ENCODE measurements at regions not wholly inside any gene's neighbourhood (a gene's known extent, or its start where the extent isn't known, plus 50 kb on each side); places are given as distances from the start of the nearest gene placed in this dataset.

DNA sequence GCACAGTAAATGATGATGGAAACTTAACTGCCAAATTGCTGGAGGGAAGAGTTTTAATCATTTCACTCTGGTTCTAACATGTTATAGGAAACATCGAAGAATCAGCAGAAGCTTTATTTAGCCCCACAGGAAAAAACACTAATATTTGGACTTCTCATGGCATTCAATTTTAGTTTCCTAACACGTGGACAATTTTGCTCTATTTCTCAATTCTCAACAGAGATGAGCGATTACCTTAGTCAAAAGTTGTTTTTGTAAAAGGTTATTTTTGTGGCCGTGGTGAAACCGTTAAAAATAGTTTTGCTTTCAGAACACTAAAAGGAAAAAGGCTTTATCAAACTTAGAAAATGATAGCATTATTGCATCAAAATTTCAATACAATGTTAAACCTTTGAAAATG is 235.2 kb downstream of the PLK2 start:
- CTCF ChIA-PET: no interaction called here
- H3K27ac Mint-ChIP-seq (ENCODE audit: unreplicated experiment): no peak overlapping the region
- no peak for DNase-seq
- H3K4me3 ChIP-seq (ENCODE audit: low read depth, low read length): no peak overlapping the region
- H3K4me1 ChIP-seq: no peaks in the 10 kb centered on the region
- no peak overlapping the region for H3K4me3 Mint-ChIP-seq (ENCODE audit: unreplicated experiment)
- no peaks in the 10 kb centered on the region for H3K36me3 Mint-ChIP-seq (ENCODE audit: insufficient read depth, unreplicated experiment)
- no peaks in the 10 kb centered on the region for H3K9me3 ChIP-seq
- no TSS peak for BruUV-seq (replicated peaks)
- no peaks in the 10 kb centered on the region for H3K36me3 ChIP-seq (ENCODE audit: control insufficient read depth, insufficient read depth, low read length)
- no peaks in the 10 kb centered on the region for H3K4me1 Mint-ChIP-seq (ENCODE audit: low read depth, unreplicated experiment)
- TF ChIP-seq, protein P1, sequence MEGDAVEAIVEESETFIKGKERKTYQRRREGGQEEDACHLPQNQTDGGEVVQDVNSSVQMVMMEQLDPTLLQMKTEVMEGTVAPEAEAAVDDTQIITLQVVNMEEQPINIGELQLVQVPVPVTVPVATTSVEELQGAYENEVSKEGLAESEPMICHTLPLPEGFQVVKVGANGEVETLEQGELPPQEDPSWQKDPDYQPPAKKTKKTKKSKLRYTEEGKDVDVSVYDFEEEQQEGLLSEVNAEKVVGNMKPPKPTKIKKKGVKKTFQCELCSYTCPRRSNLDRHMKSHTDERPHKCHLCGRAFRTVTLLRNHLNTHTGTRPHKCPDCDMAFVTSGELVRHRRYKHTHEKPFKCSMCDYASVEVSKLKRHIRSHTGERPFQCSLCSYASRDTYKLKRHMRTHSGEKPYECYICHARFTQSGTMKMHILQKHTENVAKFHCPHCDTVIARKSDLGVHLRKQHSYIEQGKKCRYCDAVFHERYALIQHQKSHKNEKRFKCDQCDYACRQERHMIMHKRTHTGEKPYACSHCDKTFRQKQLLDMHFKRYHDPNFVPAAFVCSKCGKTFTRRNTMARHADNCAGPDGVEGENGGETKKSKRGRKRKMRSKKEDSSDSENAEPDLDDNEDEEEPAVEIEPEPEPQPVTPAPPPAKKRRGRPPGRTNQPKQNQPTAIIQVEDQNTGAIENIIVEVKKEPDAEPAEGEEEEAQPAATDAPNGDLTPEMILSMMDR (IDR thresholded peaks at IDR 0.05; ENCODE audit: insufficient read depth in 1 of 2, low read depth in 1 of 2, low read length in 1 of 2, severe bottlenecking in 1 of 2, unreplicated experiment in 1 of 2): no peak
- H3K27me3 ChIP-seq (replicated peaks; ENCODE audit: control insufficient read depth, insufficient read depth, low read length): no peaks in the 10 kb centered on the region
- H3K9me3 Mint-ChIP-seq (ENCODE audit: unreplicated experiment): no peaks in the 10 kb centered on the region
- intact Hi-C loops (cut with micrococcal nuclease; ENCODE audit: unreplicated experiment): no loop called here
- H3K27me3 Mint-ChIP-seq (ENCODE audit: insufficient read depth, unreplicated experiment): no peaks in the 10 kb centered on the region
- POLR2A ChIA-PET: no interaction called here

DNA sequence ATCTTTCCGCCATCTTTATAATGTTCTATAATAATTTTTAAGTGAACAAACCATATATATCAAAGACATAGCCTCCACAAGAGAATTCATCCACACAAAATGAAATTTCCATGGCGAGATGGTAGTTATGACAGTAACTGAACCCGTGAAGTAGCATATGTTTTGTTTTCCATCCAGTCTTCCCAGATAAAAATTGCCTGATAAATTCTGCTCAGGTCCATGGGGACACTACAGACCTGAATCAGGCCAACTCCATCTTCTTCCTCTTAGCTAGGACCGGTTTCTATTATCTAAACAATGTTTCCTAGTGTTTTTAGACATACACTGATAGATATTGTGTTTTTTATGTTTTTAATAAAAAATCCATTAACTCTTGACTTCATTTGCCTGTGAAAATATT is 235.7 kb downstream of the PLK2 start:
- intact Hi-C loops (cut with micrococcal nuclease; ENCODE audit: unreplicated experiment): no loop called here
- CTCF ChIA-PET: no interaction called here
- no peaks in the 10 kb centered on the region for H3K36me3 ChIP-seq (ENCODE audit: control insufficient read depth, insufficient read depth, low read length)

DNA sequence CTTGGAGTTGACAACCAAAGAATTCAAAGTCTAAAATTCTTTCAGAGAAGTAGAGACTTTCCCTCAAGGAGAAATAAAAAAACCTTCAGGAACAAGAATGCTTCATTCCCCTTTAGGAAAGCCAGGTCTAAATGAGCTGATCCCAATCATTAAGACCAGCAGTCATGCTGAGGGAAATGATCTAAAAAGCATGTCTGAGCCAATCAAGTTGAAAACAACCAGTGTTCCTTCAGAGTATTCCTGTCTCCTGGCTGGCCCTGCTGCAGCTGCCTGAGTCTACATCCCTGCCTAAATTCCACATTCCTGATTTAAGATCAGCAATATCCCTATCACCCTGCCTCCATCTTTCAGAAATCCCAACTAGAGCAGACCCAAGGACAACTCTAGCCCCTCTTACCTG is 244.5 kb downstream of the PLK2 start:
- no peak overlapping the region for H3K4me3 Mint-ChIP-seq (ENCODE audit: unreplicated experiment)
- H3K4me1 Mint-ChIP-seq (ENCODE audit: low read depth, unreplicated experiment): no peaks in the 10 kb centered on the region
- no peaks in the 10 kb centered on the region for H3K9me3 Mint-ChIP-seq (ENCODE audit: unreplicated experiment)
- H3K27me3 ChIP-seq (replicated peaks; ENCODE audit: control insufficient read depth, insufficient read depth, low read length): no peaks in the 10 kb centered on the region
- no peaks in the 10 kb centered on the region for H3K9me3 ChIP-seq
- BruUV-seq (replicated peaks): no TSS peak
- TF ChIP-seq, protein P1 (IDR thresholded peaks at IDR 0.05; ENCODE audit: insufficient read depth in 1 of 2, low read depth in 1 of 2, low read length in 1 of 2, severe bottlenecking in 1 of 2, unreplicated experiment in 1 of 2): no peak
- CTCF ChIA-PET: no interaction called here
- intact Hi-C loops (cut with micrococcal nuclease; ENCODE audit: unreplicated experiment): no loop called here
- no peaks in the 10 kb centered on the region for H3K4me1 ChIP-seq
- DNase-seq: no peak
- no peak overlapping the region for H3K4me3 ChIP-seq (ENCODE audit: low read depth, low read length)
- no peaks in the 10 kb centered on the region for H3K27me3 Mint-ChIP-seq (ENCODE audit: insufficient read depth, unreplicated experiment)
- H3K36me3 Mint-ChIP-seq (ENCODE audit: insufficient read depth, unreplicated experiment): no peaks in the 10 kb centered on the region
- H3K27ac Mint-ChIP-seq (ENCODE audit: unreplicated experiment): no peak overlapping the region
- POLR2A ChIA-PET: no interaction called here
- no peaks in the 10 kb centered on the region for H3K36me3 ChIP-seq (ENCODE audit: control insufficient read depth, insufficient read depth, low read length)

More for the DNA sequence above, 235.7 kb downstream of the PLK2 start:
- no peaks in the 10 kb centered on the region for H3K9me3 ChIP-seq
- Mint-ChIP-seq H3K36me3 (ENCODE audit: insufficient read depth, unreplicated experiment) (no peaks in the 10 kb centered on the region), H3K27me3 (ENCODE audit: insufficient read depth, unreplicated experiment) (no peaks in the 10 kb centered on the region), H3K9me3 (ENCODE audit: unreplicated experiment) (no peaks in the 10 kb centered on the region), H3K4me3 (ENCODE audit: unreplicated experiment) (no peak overlapping the region), H3K4me1 (ENCODE audit: low read depth, unreplicated experiment) (no peaks in the 10 kb centered on the region), H3K27ac (ENCODE audit: unreplicated experiment) (no peak overlapping the region)
- H3K4me3 ChIP-seq (ENCODE audit: low read depth, low read length): no peak overlapping the region
- no peak for DNase-seq
- no TSS peak for BruUV-seq (replicated peaks)
- H3K27me3 ChIP-seq (replicated peaks; ENCODE audit: control insufficient read depth, insufficient read depth, low read length): no peaks in the 10 kb centered on the region
- POLR2A ChIA-PET: no interaction called here
- TF ChIP-seq, protein P1 (IDR thresholded peaks at IDR 0.05; ENCODE audit: insufficient read depth in 1 of 2, low read depth in 1 of 2, low read length in 1 of 2, severe bottlenecking in 1 of 2, unreplicated experiment in 1 of 2): no peak
- no peaks in the 10 kb centered on the region for H3K4me1 ChIP-seq
